ENCODE measurements at regions not wholly inside any gene's neighbourhood (a gene's known extent, or its start where the extent isn't known, plus 50 kb on each side); places are given as distances from the start of the nearest gene placed in this dataset.

GRCh38 chr7:110382736-110383135 is 708.2 kb upstream of the LRRN3 start:
- no peak for TF ChIP-seq CTCF (IDR thresholded peaks at IDR 0.05)
- H3K4me1 ChIP-seq = no peaks in the 10 kb centered on the region
- no peaks in the 10 kb centered on the region for H3K36me3 ChIP-seq
- H3K4me3 ChIP-seq = no peak overlapping the region
- H3K9me3 ChIP-seq = no peaks in the 10 kb centered on the region
- DNase-seq = no peak
- H3K27me3 ChIP-seq = no peaks in the 10 kb centered on the region
- intact Hi-C loops (cut with DNase I; ENCODE audit: low total_unique reads) = no loop called here
- H3K27ac ChIP-seq = no peak overlapping the region

GRCh38 chr7:110386006-110386405 is 704.9 kb upstream of the LRRN3 start:
- Histone ChIP-seq H3K9me3 (no peaks in the 10 kb centered on the region), H3K4me3 (no peak overlapping the region), H3K27ac (no peak overlapping the region), H3K27me3 (no peaks in the 10 kb centered on the region), H3K36me3 (no peaks in the 10 kb centered on the region), H3K4me1 (no peaks in the 10 kb centered on the region)
- DNase-seq = no peak
- no peak for TF ChIP-seq CTCF (IDR thresholded peaks at IDR 0.05)
- intact Hi-C loops (cut with DNase I; ENCODE audit: low total_unique reads) = no loop called here

DNA sequence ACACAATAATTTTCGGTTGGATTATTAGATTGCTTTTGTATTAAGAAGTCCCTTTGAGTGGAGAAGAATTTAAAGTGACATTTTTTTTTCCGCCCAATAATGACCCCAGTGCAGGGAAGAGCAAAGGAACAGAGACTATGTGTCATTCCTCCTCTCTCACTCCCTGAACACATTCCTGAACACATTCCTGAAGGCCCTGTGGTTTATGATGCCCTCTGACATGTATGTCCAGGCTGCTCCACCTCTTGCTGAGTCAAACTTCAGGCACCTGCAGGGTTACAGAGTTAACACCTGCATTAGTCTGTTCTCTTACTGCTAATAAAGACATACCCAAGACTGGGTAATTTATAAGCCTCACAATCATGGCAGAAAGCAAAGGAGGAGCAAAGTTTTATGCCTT is 704.0 kb upstream of the LRRN3 start:
- DNase-seq = no peak

DNA sequence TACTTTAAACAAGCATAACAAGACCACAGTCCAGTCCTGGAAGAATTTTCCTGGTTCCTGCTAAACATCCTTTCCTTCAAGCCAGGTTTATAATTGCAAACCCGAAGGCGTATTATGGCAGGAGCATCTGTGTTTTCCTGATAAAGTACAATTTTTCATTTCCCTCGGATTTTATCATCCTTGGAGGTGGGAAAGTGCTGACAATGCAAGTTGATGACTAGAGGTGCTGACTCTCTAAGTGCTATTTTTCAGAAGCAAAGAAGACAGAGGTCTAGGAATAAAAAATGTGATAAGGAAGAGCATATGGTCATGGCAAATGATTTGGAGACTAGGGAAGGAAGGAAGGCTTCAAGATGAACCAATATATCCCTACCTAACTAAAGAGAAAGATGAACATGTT is 703.2 kb upstream of the LRRN3 start:
- no peaks in the 10 kb centered on the region for H3K4me1 ChIP-seq
- no peaks in the 10 kb centered on the region for H3K36me3 ChIP-seq
- intact Hi-C loops (cut with DNase I; ENCODE audit: low total_unique reads) = no loop called here

More for the DNA sequence above, 704.0 kb upstream of the LRRN3 start:
- intact Hi-C loops (cut with DNase I; ENCODE audit: low total_unique reads) = no loop called here
- no peaks in the 10 kb centered on the region for H3K27me3 ChIP-seq
- no peak overlapping the region for H3K4me3 ChIP-seq
- no peaks in the 10 kb centered on the region for H3K36me3 ChIP-seq
- H3K9me3 ChIP-seq = no peaks in the 10 kb centered on the region
- no peak overlapping the region for H3K27ac ChIP-seq
- H3K4me1 ChIP-seq = no peaks in the 10 kb centered on the region
- TF ChIP-seq CTCF (IDR thresholded peaks at IDR 0.05) = no peak

DNA sequence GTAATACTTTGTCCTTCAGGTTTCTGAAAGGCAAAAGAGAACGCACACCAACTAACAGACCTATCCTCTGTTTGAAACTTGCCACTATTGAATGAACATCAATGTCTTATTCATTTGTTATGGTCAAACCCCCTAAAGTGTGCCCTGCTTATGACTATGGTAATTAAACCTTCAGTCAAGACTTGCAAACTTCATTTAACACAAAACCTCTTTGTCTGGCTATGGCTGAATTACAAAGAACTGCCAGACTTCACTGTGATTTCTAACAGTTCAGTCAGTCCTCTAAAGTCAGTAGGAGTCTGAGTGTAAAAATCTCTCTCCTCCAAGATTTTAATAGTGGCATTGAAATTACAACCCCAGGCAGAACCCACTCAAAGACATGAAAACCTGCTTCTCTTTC is 702.5 kb upstream of the LRRN3 start:
- H3K4me1 ChIP-seq = no peaks in the 10 kb centered on the region
- no peak overlapping the region for H3K27ac ChIP-seq
- no peaks in the 10 kb centered on the region for H3K36me3 ChIP-seq
- intact Hi-C loops (cut with DNase I; ENCODE audit: low total_unique reads) = no loop called here
- no peak overlapping the region for H3K4me3 ChIP-seq
- no peak for TF ChIP-seq CTCF (IDR thresholded peaks at IDR 0.05)
- DNase-seq = no peak
- H3K9me3 ChIP-seq = no peaks in the 10 kb centered on the region
- H3K27me3 ChIP-seq = no peaks in the 10 kb centered on the region

More for the DNA sequence above, 703.2 kb upstream of the LRRN3 start:
- TF ChIP-seq CTCF (IDR thresholded peaks at IDR 0.05) = no peak
- H3K9me3 ChIP-seq = no peaks in the 10 kb centered on the region
- no peak for DNase-seq
- no peak overlapping the region for H3K27ac ChIP-seq
- no peaks in the 10 kb centered on the region for H3K27me3 ChIP-seq
- no peak overlapping the region for H3K4me3 ChIP-seq

GRCh38 chr7:110396021-110396420 is 694.9 kb upstream of the LRRN3 start:
- no peaks in the 10 kb centered on the region for H3K4me1 ChIP-seq
- H3K27me3 ChIP-seq = no peaks in the 10 kb centered on the region
- intact Hi-C loops (cut with DNase I; ENCODE audit: low total_unique reads) = no loop called here
- H3K9me3 ChIP-seq = no peaks in the 10 kb centered on the region
- no peak overlapping the region for H3K27ac ChIP-seq
- no peak for TF ChIP-seq CTCF (IDR thresholded peaks at IDR 0.05)
- no peak for DNase-seq
- no peaks in the 10 kb centered on the region for H3K36me3 ChIP-seq
- H3K4me3 ChIP-seq = no peak overlapping the region

Measured in tibial artery (tissue), 4 donors.